Sigmoid colon (tissue), 6 donors: ENCODE measurements at regions not wholly inside any gene's neighbourhood (a gene's known extent, or its start where the extent isn't known, plus 50 kb on each side); places are given as distances from the start of the nearest gene placed in this dataset.

Source experiments
- DNase-seq: peaks from one replicate; pipeline ENCODE4 v3.0.0-alpha.2; 2019
- H3K27ac ChIP-seq, 4 donors: fragments of 200-600 bp; sonication (generic); one replicate each; pipeline ENCODE4 v1.5.1; 2016 to 2019; ENCODE audit warnings: mild to moderate bottlenecking in 1 of 4
- H3K27me3 ChIP-seq, 3 donors: fragments of 200-600 bp; sonication (generic); one replicate each; pipeline ENCODE4 v1.5.1; 2019; ENCODE audit warnings: mild to moderate bottlenecking in 1 of 3
- H3K36me3 ChIP-seq, 4 donors: fragments of 200-600 bp; sonication (generic); one replicate each; pipeline ENCODE4 v1.5.1; 2016 to 2019
- H3K4me1 ChIP-seq, 4 donors: fragments of 200-600 bp; sonication (generic); one replicate each; pipeline ENCODE4 v1.5.1; 2017 to 2019
- H3K4me3 ChIP-seq, 4 donors: fragments of 200-600 bp; sonication (generic); one replicate each; pipeline ENCODE4 v1.5.1; 2017 to 2019; ENCODE audit warnings: mild to moderate bottlenecking in 2 of 4, moderate library complexity in 1 of 4
- H3K9me3 ChIP-seq, 4 donors: fragments of 200-600 bp in 3 of 4; sonication (generic) in 3 of 4; one replicate each; pipeline versions ENCODE4 v1.5.1 to v1.6.1; 2013 to 2019
- CTCF ChIP-seq, 4 experiments: fragments of 450-650 bp in 3 of 4; fragments of 200-600 bp in 1 of 4; IDR thresholded peaks; one replicate each; pipeline ENCODE4 v1.5.1; 2016 to 2019; ENCODE audit warnings: antibody characterized with exemption in 4 of 4, mild to moderate bottlenecking in 3 of 4, moderate library complexity in 2 of 4
- EP300 ChIP-seq, 4 donors: sonication (generic); formaldehyde crosslinking; IDR thresholded peaks; one replicate each; pipeline ENCODE4 v1.6.1; 2017; ENCODE audit warnings: antibody characterized with exemption in 4 of 4
- POLR2A ChIP-seq, 2 donors: fragments of 450-650 bp; IDR thresholded peaks; one replicate each; pipeline ENCODE4 v1.6.1; 2016; ENCODE audit warnings: antibody characterized with exemption in 2 of 2, mild to moderate bottlenecking in 2 of 2, moderate library complexity in 2 of 2
- POLR2AphosphoS5 ChIP-seq, 4 donors: sonication (generic); formaldehyde crosslinking; IDR thresholded peaks; one replicate each; pipeline ENCODE4 v1.6.1; 2017; ENCODE audit warnings: antibody characterized with exemption in 4 of 4
- WGBS, 2 donors: extraction: QIAGEN DNeasy Blood & Tissue Kit; methylation state at CpG; one replicate each; pipeline ENCODE4 v1.1.7; 2013; 5-methylcytosine and 5-hydroxymethylcytosine counted together
- intact Hi-C: fragments of 100-400 bp; cut with DNase I; formaldehyde crosslinking; loops from one replicate; pipeline ENCODE4 v1.15.1; 2023
- donor health status: healthy with polysubstance abuse.
- donor health status: healthy.

DNA sequence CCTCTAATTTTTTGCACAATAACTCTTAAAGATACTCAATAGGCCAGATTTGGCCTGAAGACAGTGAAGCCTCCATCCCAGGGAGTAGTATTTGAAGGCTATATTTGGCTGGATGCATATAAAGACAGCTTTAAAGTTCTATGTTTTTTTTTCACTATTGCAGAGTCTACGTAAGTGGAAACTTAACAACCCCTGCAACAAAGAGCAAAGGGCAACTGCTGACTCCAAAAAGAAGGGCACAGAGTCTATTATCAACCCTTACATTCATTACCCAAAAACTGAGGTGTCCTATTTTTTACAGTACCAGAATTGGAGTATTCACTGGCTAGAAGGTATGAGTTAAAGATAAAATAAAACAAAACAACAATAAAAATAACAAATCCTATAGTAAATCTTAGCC lies 329.8 kb upstream of the PKN2 start:
- intact Hi-C loops = no loop called here
- TF ChIP-seq POLR2A (IDR thresholded peaks at IDR 0.05) (no peak), CTCF (IDR thresholded peaks at IDR 0.05) (no peak), EP300 (IDR thresholded peaks at IDR 0.05) (no peak), POLR2AphosphoS5 (IDR thresholded peaks at IDR 0.05) (no peak)
- no peak for DNase-seq
- Histone ChIP-seq H3K27ac (no peak overlapping the region), H3K4me1 (no peaks in the 10 kb centered on the region), H3K4me3 (no peak overlapping the region), H3K27me3 (no peaks in the 10 kb centered on the region), H3K9me3 (no peaks in the 10 kb centered on the region), H3K36me3 (no peaks in the 10 kb centered on the region)
- WGBS, 2 donors = 30 to 67% methylated on average over 1 of the region's 1 CpG

DNA sequence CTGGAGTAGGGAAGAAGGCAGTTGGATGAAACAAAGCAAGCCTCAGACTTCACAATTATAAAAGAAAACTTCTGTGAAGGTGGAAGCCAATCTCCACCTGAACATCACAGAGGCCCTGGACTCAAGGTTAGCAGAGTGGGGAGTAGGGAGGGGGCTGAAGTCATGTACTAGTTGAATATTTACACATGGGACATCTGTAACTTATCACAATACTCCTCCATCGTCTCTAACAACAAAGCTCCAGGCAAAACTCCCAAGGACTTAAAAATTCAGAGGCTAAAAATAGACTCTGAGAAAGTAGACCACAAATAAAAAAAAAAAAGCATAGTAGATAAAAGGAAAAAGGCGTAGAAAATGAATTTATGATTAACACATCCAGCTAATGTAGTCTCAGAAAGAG lies 326.3 kb upstream of the PKN2 start:
- DNase-seq = no peak
- H3K36me3 ChIP-seq = no peaks in the 10 kb centered on the region
- H3K27ac ChIP-seq = no peak overlapping the region
- no peak overlapping the region for H3K4me3 ChIP-seq
- H3K27me3 ChIP-seq = no peaks in the 10 kb centered on the region
- WGBS, 2 donors = 49 to 56% methylated on average over 2 of the region's 2 CpGs
- intact Hi-C loops = no loop called here
- TF ChIP-seq POLR2A (IDR thresholded peaks at IDR 0.05) = no peak
- TF ChIP-seq EP300 (IDR thresholded peaks at IDR 0.05) = no peak
- TF ChIP-seq POLR2AphosphoS5 (IDR thresholded peaks at IDR 0.05) = no peak
- TF ChIP-seq CTCF (IDR thresholded peaks at IDR 0.05) = no peak
- H3K9me3 ChIP-seq = peaks cover 0 to 3% (median 0%) of the 10 kb centered on the region in 4 donors
- no peaks in the 10 kb centered on the region for H3K4me1 ChIP-seq

DNA sequence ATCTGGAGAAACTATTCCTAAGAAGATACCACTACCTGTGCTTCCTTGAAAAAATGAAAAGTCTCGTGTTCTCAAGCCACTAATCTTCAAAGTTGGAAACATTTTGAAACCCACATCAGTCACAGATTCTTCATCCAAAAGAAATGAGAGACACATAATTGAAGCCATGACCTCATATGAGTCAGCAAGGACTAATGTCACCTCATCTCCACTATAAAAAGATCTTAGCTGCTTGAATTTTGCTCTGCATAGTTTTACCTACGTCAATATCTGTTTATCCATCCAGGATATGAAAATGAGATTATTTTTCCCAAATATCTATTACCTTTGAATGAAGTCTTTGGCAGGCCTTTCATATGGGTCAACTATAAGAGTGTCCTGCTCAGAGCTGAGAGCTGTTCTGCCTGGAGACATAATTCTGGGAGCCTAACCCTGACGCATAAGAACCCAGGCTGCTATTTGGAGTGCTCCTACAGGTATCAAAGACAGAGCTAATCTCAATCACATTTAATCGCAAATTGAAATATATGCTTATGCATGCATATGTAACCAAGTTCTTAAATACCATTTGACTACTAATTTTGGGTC lies 312.5 kb upstream of the PKN2 start:
- 90 to 94% methylated on average over 4 of the region's 4 CpGs for WGBS, 2 donors
- TF ChIP-seq CTCF (IDR thresholded peaks at IDR 0.05) = no peak
- TF ChIP-seq POLR2A (IDR thresholded peaks at IDR 0.05) = no peak
- TF ChIP-seq POLR2AphosphoS5 (IDR thresholded peaks at IDR 0.05) = no peak
- no peak for TF ChIP-seq EP300 (IDR thresholded peaks at IDR 0.05)

GRCh38 chr1:88375977-88376376 lies 308.1 kb upstream of the PKN2 start:
- no peaks in the 10 kb centered on the region for H3K9me3 ChIP-seq
- no peaks in the 10 kb centered on the region for H3K27me3 ChIP-seq
- H3K27ac ChIP-seq = no peak overlapping the region
- intact Hi-C loops = no loop called here
- 9 to 63% methylated on average over 1 of the region's 1 CpG for WGBS, 2 donors
- H3K4me3 ChIP-seq = no peak overlapping the region
- TF ChIP-seq POLR2A (IDR thresholded peaks at IDR 0.05) = no peak
- TF ChIP-seq EP300 (IDR thresholded peaks at IDR 0.05) = no peak
- TF ChIP-seq CTCF (IDR thresholded peaks at IDR 0.05) = no peak
- no peak for TF ChIP-seq POLR2AphosphoS5 (IDR thresholded peaks at IDR 0.05)
- no peaks in the 10 kb centered on the region for H3K4me1 ChIP-seq
- no peaks in the 10 kb centered on the region for H3K36me3 ChIP-seq
- no peak for DNase-seq

More for the DNA sequence above, 312.5 kb upstream of the PKN2 start:
- Histone ChIP-seq H3K4me1 (no peaks in the 10 kb centered on the region), H3K27ac (no peak overlapping the region), H3K27me3 (no peaks in the 10 kb centered on the region), H3K9me3 (no peaks in the 10 kb centered on the region), H3K36me3 (no peaks in the 10 kb centered on the region), H3K4me3 (no peak overlapping the region)
- intact Hi-C loops = no loop called here
- no peak for DNase-seq

DNA sequence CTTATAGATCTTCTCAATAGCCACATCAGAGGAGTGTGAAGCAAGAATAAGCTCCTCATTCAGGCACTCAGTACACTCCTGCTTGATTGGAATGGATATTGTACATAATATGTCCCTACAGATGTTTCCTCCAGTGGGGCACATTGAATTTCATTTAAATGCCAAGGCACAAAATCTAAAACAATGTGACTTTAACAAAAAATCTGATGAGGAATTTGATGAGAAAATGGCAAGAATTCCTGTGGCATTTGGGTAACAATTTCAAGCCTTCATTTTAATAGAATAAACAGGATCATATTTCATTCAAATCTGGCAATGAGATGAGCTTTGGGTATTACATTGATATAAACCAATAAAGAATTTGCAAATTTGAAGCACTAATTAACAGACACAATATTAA lies 307.7 kb upstream of the PKN2 start:
- Histone ChIP-seq H3K4me3 (no peak overlapping the region), H3K27ac (no peak overlapping the region), H3K4me1 (no peaks in the 10 kb centered on the region), H3K27me3 (no peaks in the 10 kb centered on the region), H3K36me3 (no peaks in the 10 kb centered on the region), H3K9me3 (no peaks in the 10 kb centered on the region)
- intact Hi-C loops = no loop called here
- TF ChIP-seq CTCF (IDR thresholded peaks at IDR 0.05) (no peak), EP300 (IDR thresholded peaks at IDR 0.05) (no peak), POLR2AphosphoS5 (IDR thresholded peaks at IDR 0.05) (no peak), POLR2A (IDR thresholded peaks at IDR 0.05) (no peak)
- DNase-seq = no peak
